H9 (cell line): ENCODE measurements at regions not wholly inside any gene's neighbourhood (a gene's known extent, or its start where the extent isn't known, plus 50 kb on each side); places are given as distances from the start of the nearest gene placed in this dataset.

Source experiments
- DNase-seq: peaks from one replicate; pipeline ENCODE4 v3.0.0-alpha.2; 2017
- H2AFZ ChIP-seq: one replicate; pipeline ENCODE4 v1.6.1; 2013; ENCODE audit warnings: mild to moderate bottlenecking, low read length, control low read depth, moderate library complexity
- H2AK5ac ChIP-seq: 2 replicates; pipeline ENCODE4 v1.6.1; 2013; ENCODE audit warnings: low read length, control low read depth, mixed read lengths; ENCODE audit not compliant: insufficient read length
- H2BK120ac ChIP-seq: one replicate; pipeline ENCODE4 v1.6.1; 2013; ENCODE audit warnings: low read depth, mild to moderate bottlenecking, low read length, control low read depth, inconsistent platforms; ENCODE audit not compliant: poor library complexity, severe bottlenecking
- H2BK12ac ChIP-seq: 2 replicates; pipeline ENCODE4 v1.6.1; 2013; ENCODE audit warnings: low read length, control low read depth, mixed read lengths, low read depth; ENCODE audit not compliant: insufficient read length
- H2BK15ac ChIP-seq: 2 replicates; pipeline ENCODE4 v1.6.1; 2013; ENCODE audit warnings: low read depth, low read length, control low read depth
- H2BK20ac ChIP-seq: one replicate; pipeline ENCODE4 v1.6.1; 2013; ENCODE audit warnings: low read depth, mild to moderate bottlenecking, low read length, control low read depth, inconsistent platforms; ENCODE audit not compliant: poor library complexity, severe bottlenecking
- H2BK5ac ChIP-seq: 2 replicates; pipeline ENCODE4 v1.6.1; 2013; ENCODE audit warnings: low read length, control low read depth, mixed read lengths; ENCODE audit not compliant: insufficient read length
- H3K14ac ChIP-seq: 2 replicates; pipeline ENCODE4 v1.6.1; 2013; ENCODE audit warnings: low read length, control low read depth; ENCODE audit not compliant: insufficient read depth
- H3K18ac ChIP-seq: 2 replicates; pipeline ENCODE4 v1.6.1; 2013; ENCODE audit warnings: low read depth, mild to moderate bottlenecking, mixed read lengths, low read length, control low read depth; ENCODE audit not compliant: insufficient read length
- H3K23ac ChIP-seq: 2 replicates; pipeline ENCODE4 v1.6.1; 2013; ENCODE audit warnings: low read length, control low read depth, mixed read lengths, low read depth; ENCODE audit not compliant: insufficient read length
- H3K23me2 ChIP-seq: 2 replicates; pipeline ENCODE4 v1.6.1; 2013; ENCODE audit warnings: low read depth, mild to moderate bottlenecking, mixed read lengths, low read length, control low read depth; ENCODE audit not compliant: insufficient read length, poor library complexity, severe bottlenecking
- H3K27ac ChIP-seq: 2 replicates; pipeline ENCODE4 v1.5.1; 2013; ENCODE audit warnings: low read length, control low read depth, mixed read lengths, low read depth; ENCODE audit not compliant: insufficient read length
- H3K27me3 ChIP-seq: 2 replicates; pipeline ENCODE4 v1.6.1; 2013; ENCODE audit warnings: low read length, control low read depth, inconsistent platforms; ENCODE audit not compliant: insufficient read depth
- H3K4ac ChIP-seq: 2 replicates; pipeline ENCODE4 v1.6.1; 2013; ENCODE audit warnings: low read depth, mild to moderate bottlenecking, control low read depth, inconsistent platforms, low read length, moderate library complexity
- H3K4me1 ChIP-seq: 2 replicates; pipeline ENCODE4 v1.6.1; 2013; ENCODE audit warnings: low read length, control low read depth, inconsistent platforms; ENCODE audit not compliant: insufficient read depth
- H3K4me2 ChIP-seq: 2 replicates; pipeline ENCODE4 v1.6.1; 2013; ENCODE audit warnings: low read length, control low read depth, mixed read lengths; ENCODE audit not compliant: insufficient read length, insufficient read depth
- H3K56ac ChIP-seq: 2 replicates; pipeline ENCODE4 v1.6.1; 2013; ENCODE audit warnings: low read depth, mild to moderate bottlenecking, mixed read lengths, low read length, control low read depth; ENCODE audit not compliant: insufficient read length
- H3K79me1 ChIP-seq: 2 replicates; pipeline ENCODE4 v1.6.1; 2013; ENCODE audit warnings: low read depth, mild to moderate bottlenecking, moderate library complexity, low read length, control low read depth, inconsistent platforms; ENCODE audit not compliant: insufficient read depth, poor library complexity, severe bottlenecking
- H3K79me2 ChIP-seq: 2 replicates; pipeline ENCODE4 v1.6.1; 2013; ENCODE audit warnings: low read length, control low read depth, inconsistent platforms; ENCODE audit not compliant: insufficient read depth
- H3K9ac ChIP-seq: 2 replicates; pipeline ENCODE4 v1.6.1; 2013; ENCODE audit warnings: low read length, control low read depth, mixed read lengths; ENCODE audit not compliant: insufficient read length; ENCODE audit errors: extremely low read depth
- H3K9me3 ChIP-seq: one replicate; pipeline ENCODE4 v1.6.1; 2013; ENCODE audit warnings: low read depth, low read length, inconsistent platforms; ENCODE audit not compliant: control insufficient read depth
- H3T11ph ChIP-seq: one replicate; pipeline ENCODE4 v1.6.1; 2013; ENCODE audit warnings: mild to moderate bottlenecking, low read length, control low read depth, inconsistent platforms
- H4K20me1 ChIP-seq: one replicate; pipeline ENCODE4 v1.6.1; 2013; ENCODE audit not compliant: control insufficient read depth, insufficient read length, insufficient read depth
- H4K5ac ChIP-seq: 2 replicates; pipeline ENCODE4 v1.6.1; 2013; ENCODE audit warnings: low read depth, mild to moderate bottlenecking, mixed read lengths, low read length, control low read depth; ENCODE audit not compliant: insufficient read length
- H4K8ac ChIP-seq: replicated peaks from 2 replicates; pipeline ENCODE4 v1.6.1; 2013; ENCODE audit warnings: low read length, control low read depth, mixed read lengths, low read depth; ENCODE audit not compliant: insufficient read length
- H4K91ac ChIP-seq: 2 replicates; pipeline ENCODE4 v1.6.1; 2013; ENCODE audit warnings: low read depth, mild to moderate bottlenecking, moderate library complexity, mixed read lengths, low read length, control low read depth; ENCODE audit not compliant: insufficient read length
- H3K27ac Mint-ChIP-seq, 3 experiments: 2 replicates in 2 of 3; 3 replicates in 1 of 3; pipeline ENCODE4 v1.8.0; 2020 to 2021; ENCODE audit warnings: mixed read lengths in 3 of 3, mild to moderate bottlenecking in 1 of 3, moderate library complexity in 1 of 3
- H3K27me3 Mint-ChIP-seq: 2 replicates; pipeline ENCODE4 v1.8.0; 2021; ENCODE audit warnings: low read depth, mild to moderate bottlenecking, moderate library complexity, mixed read lengths
- H3K36me3 Mint-ChIP-seq, 3 experiments: 2 replicates in 2 of 3; 3 replicates in 1 of 3; pipeline ENCODE4 v1.8.0; 2020 to 2021; ENCODE audit warnings: low read depth in 3 of 3, mixed read lengths in 3 of 3; ENCODE audit not compliant: insufficient read depth in 1 of 3
- H3K4me1 Mint-ChIP-seq, 2 experiments: 2 replicates each; pipeline ENCODE4 v1.8.0; 2020; ENCODE audit warnings: mixed read lengths in 2 of 2
- H3K4me3 Mint-ChIP-seq, 2 experiments: 2 replicates in 1 of 2; 3 replicates in 1 of 2; pipeline ENCODE4 v1.8.0; 2020 to 2021; ENCODE audit warnings: mild to moderate bottlenecking in 2 of 2, mixed read lengths in 2 of 2, moderate library complexity in 1 of 2
- H3K9me3 Mint-ChIP-seq, 2 experiments: 2 replicates in 1 of 2; 3 replicates in 1 of 2; pipeline ENCODE4 v1.8.0; 2020; ENCODE audit warnings: mild to moderate bottlenecking in 2 of 2, mixed read lengths in 2 of 2, moderate library complexity in 1 of 2
- WGBS: extraction: QIAGEN DNeasy Blood & Tissue Kit; methylation state at CpG from one replicate; pipeline ENCODE4 v1.1.7; 2013; ENCODE audit warnings: missing lambda C conversion rate, low lambda C conversion rate, mixed read lengths; ENCODE audit not compliant: insufficient read length; ENCODE audit errors: extremely low coverage; 5-methylcytosine and 5-hydroxymethylcytosine counted together
- TF ChIP-seq, protein P1 (sequence below): fragments of 200-600 bp; sonication (generic); conservative IDR thresholded peaks from 3 replicates; pipeline ENCODE4 v1.8.0; 2021; ENCODE audit warnings: antibody characterized with exemption, mild to moderate bottlenecking

DNA sequence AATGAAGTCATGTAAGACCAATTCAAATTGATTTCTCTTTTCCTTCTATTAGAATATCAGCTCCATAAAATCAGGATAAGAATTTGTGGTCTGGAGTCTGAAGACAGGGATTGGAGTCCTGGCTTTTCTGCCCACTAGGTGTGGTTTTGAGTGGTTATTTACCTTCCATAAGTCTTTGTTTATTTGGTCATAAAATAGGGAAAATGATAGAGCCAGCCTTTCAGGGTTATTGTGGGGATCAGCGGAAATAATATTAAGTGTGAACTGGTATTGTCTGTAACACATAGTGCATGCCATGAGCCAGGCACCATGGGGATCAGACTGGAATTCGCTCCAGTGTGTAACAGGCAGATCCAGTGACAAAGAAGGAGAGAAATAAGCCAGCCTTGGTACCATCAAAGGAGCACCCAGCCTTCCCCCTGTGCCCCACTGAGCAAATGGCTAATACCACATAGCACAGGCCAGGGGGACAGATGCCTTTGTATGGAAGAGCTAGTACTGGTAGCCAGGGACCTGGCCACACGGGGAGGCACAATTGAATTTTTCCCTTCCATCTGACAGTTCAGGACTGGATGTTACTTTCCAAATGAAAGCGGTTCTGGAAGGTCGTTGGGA, 509.7 kb upstream of the PODXL start:
- Histone ChIP-seq H4K20me1 (no peaks in the 10 kb centered on the region), H3K27me3 (no peaks in the 10 kb centered on the region), H3K4me1 (no peaks in the 10 kb centered on the region), H3K14ac (no peak overlapping the region), H2BK120ac (no peak overlapping the region), H2BK20ac (no peak overlapping the region), H4K8ac (no peak overlapping the region), H3K4ac (no peak overlapping the region), H3K23me2 (no peaks in the 10 kb centered on the region), H3K56ac (no peak overlapping the region), H2AFZ (no peak overlapping the region), H2AK5ac (no peak overlapping the region), H3K27ac (no peak overlapping the region), H3K23ac (no peak overlapping the region), H4K5ac (no peak overlapping the region), H3K18ac (no peak overlapping the region), H3K4me2 (no peak overlapping the region), H2BK15ac (no peak overlapping the region), H2BK12ac (no peak overlapping the region), H3K9me3 (no peaks in the 10 kb centered on the region), H2BK5ac (no peak overlapping the region), H3K9ac (no peak overlapping the region), H3K79me2 (no peaks in the 10 kb centered on the region), H3T11ph (no peak overlapping the region), H3K79me1 (no peaks in the 10 kb centered on the region), H4K91ac (no peak overlapping the region)
- Mint-ChIP-seq H3K27me3 (peaks cover 6% of the 10 kb centered on the region), H3K9me3 (no peaks in the 10 kb centered on the region), H3K27ac (peak overlapping the region in 1 of 3 experiments; percentile 20; a peak in 1 of 7 replicates), H3K4me1 (peaks cover 15 to 16% of the 10 kb centered on the region in 2 experiments; a peak in 3 of 4 replicates), H3K36me3 (no peaks in the 10 kb centered on the region), H3K4me3 (no peak overlapping the region)
- TF ChIP-seq, protein P1, sequence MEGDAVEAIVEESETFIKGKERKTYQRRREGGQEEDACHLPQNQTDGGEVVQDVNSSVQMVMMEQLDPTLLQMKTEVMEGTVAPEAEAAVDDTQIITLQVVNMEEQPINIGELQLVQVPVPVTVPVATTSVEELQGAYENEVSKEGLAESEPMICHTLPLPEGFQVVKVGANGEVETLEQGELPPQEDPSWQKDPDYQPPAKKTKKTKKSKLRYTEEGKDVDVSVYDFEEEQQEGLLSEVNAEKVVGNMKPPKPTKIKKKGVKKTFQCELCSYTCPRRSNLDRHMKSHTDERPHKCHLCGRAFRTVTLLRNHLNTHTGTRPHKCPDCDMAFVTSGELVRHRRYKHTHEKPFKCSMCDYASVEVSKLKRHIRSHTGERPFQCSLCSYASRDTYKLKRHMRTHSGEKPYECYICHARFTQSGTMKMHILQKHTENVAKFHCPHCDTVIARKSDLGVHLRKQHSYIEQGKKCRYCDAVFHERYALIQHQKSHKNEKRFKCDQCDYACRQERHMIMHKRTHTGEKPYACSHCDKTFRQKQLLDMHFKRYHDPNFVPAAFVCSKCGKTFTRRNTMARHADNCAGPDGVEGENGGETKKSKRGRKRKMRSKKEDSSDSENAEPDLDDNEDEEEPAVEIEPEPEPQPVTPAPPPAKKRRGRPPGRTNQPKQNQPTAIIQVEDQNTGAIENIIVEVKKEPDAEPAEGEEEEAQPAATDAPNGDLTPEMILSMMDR, result no peak
- no CpG with 5 or more reads among the region's 5 CpGs for WGBS
- no peak for DNase-seq
